Astrocyte (in vitro differentiated cells and primary cell): ENCODE measurements at regions not wholly inside any gene's neighbourhood (a gene's known extent, or its start where the extent isn't known, plus 50 kb on each side); places are given as distances from the start of the nearest gene placed in this dataset.
A peak's percentile ranks its signal among the peaks of the same experiment; 100 is the strongest.
"Not testable (repeated sequence)": the region's sequence is repeated elsewhere in the genome, so short reads cannot be mapped to it uniquely, and the experiment has no call there.

Experiments
- DNase-seq: peaks from one replicate; pipeline ENCODE4 v3.0.0-alpha.2; 2010; ENCODE audit warnings: low read depth
- FAIRE-seq: peaks from 2 replicates; lab custom pipeline; 2011; peaks lifted over from hg19 to GRCh38; lab: Jason Lieb, UNC
- H2AFZ ChIP-seq: 2 replicates; pipeline ENCODE4 v1.6.0; 2012; ENCODE audit warnings: low read depth, low read length, inconsistent platforms
- H3K27ac ChIP-seq: 2 replicates; pipeline ENCODE4 v1.5.1; 2011; ENCODE audit warnings: low read depth, low read length, inconsistent platforms
- H3K27me3 ChIP-seq: 2 replicates; pipeline ENCODE4 v1.6.0; 2011; ENCODE audit warnings: low read length, inconsistent platforms; ENCODE audit not compliant: insufficient read depth
- H3K36me3 ChIP-seq: 2 replicates; pipeline ENCODE4 v1.5.1; 2011; ENCODE audit warnings: low read length, inconsistent platforms; ENCODE audit not compliant: insufficient read depth
- H3K4me1 ChIP-seq: 2 replicates; pipeline ENCODE4 v1.5.1; 2011; ENCODE audit warnings: low read length, inconsistent platforms; ENCODE audit not compliant: insufficient read depth
- H3K4me2 ChIP-seq: 2 replicates; pipeline ENCODE4 v1.6.0; 2012; ENCODE audit warnings: low read length, inconsistent platforms
- H3K4me3 ChIP-seq: 2 replicates; pipeline ENCODE4 v1.5.1; 2011; ENCODE audit warnings: low read depth, mild to moderate bottlenecking, low read length, inconsistent platforms; ENCODE audit not compliant: insufficient read depth
- H3K79me2 ChIP-seq: 2 replicates; pipeline ENCODE4 v1.6.0; 2012; ENCODE audit warnings: mild to moderate bottlenecking, low read length, inconsistent platforms; ENCODE audit not compliant: insufficient read depth
- H3K9ac ChIP-seq: 2 replicates; pipeline ENCODE4 v1.6.0; 2012; ENCODE audit warnings: mild to moderate bottlenecking, low read length, inconsistent platforms
- H3K9me3 ChIP-seq: 2 replicates; pipeline ENCODE4 v1.5.1; 2012; ENCODE audit warnings: low read depth, mild to moderate bottlenecking, low read length, inconsistent platforms; ENCODE audit not compliant: insufficient read depth
- H4K20me1 ChIP-seq: 2 replicates; pipeline ENCODE4 v1.6.0; 2012; ENCODE audit warnings: low read length, inconsistent platforms; ENCODE audit not compliant: insufficient read depth
- H3K27ac Mint-ChIP-seq: one replicate; pipeline ENCODE4 v1.8.0; 2021; ENCODE audit warnings: mild to moderate bottlenecking, mixed read lengths; ENCODE audit not compliant: unreplicated experiment
- H3K27me3 Mint-ChIP-seq: one replicate; pipeline ENCODE4 v1.8.0; 2021; ENCODE audit warnings: low read depth, mixed read lengths; ENCODE audit not compliant: unreplicated experiment
- H3K36me3 Mint-ChIP-seq: one replicate; pipeline ENCODE4 v1.8.0; 2021; ENCODE audit warnings: low read depth, mixed read lengths; ENCODE audit not compliant: unreplicated experiment
- H3K4me1 Mint-ChIP-seq: one replicate; pipeline ENCODE4 v1.8.0; 2021; ENCODE audit warnings: low read depth, mixed read lengths; ENCODE audit not compliant: unreplicated experiment
- H3K4me3 Mint-ChIP-seq: one replicate; pipeline ENCODE4 v1.8.0; 2021; ENCODE audit warnings: mild to moderate bottlenecking, moderate library complexity, mixed read lengths; ENCODE audit not compliant: unreplicated experiment
- H3K9me3 Mint-ChIP-seq: one replicate; pipeline ENCODE4 v1.8.0; 2021; ENCODE audit warnings: mild to moderate bottlenecking, mixed read lengths; ENCODE audit not compliant: unreplicated experiment
- EZH2 ChIP-seq: IDR thresholded peaks from 2 replicates; pipeline ENCODE4 v1.6.1; 2012; ENCODE audit warnings: mild to moderate bottlenecking, low read length, inconsistent platforms; ENCODE audit not compliant: insufficient read depth
- TF ChIP-seq, protein P1 (sequence below): IDR thresholded peaks from 2 replicates; pipeline ENCODE4 v1.5.1; 2011; ENCODE audit warnings: low read depth, mild to moderate bottlenecking, inconsistent platforms, low read length, moderate library complexity; ENCODE audit not compliant: insufficient read depth

DNA sequence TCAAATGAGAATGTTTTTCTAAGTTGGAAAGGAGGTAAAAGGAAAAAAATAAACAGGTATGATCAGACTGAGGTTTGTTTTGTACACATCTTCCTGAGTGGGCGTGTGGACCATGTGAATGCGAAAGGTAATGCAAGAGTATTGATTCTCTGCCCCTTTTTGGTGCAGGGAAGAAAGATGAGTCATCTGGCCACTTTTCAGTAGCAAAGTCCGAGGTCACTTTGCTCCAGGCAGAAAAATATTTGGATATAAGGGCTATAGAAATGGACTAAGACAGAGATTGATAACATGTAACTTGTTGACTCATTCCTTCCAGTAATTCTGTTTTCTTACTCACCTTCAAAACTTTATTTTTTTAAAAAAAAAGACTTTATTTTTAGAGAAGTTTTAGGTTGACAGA lies 130.5 kb downstream of the DSEL start:
- Histone ChIP-seq H3K9ac (no peak overlapping the region), H3K27me3 (no peaks in the 10 kb centered on the region), H3K27ac (no peak overlapping the region), H3K4me3 (no peak overlapping the region), H3K9me3 (no peaks in the 10 kb centered on the region), H2AFZ (no peak overlapping the region), H3K4me2 (peak overlapping the region; percentile 27), H4K20me1 (no peaks in the 10 kb centered on the region), H3K79me2 (no peaks in the 10 kb centered on the region), H3K36me3 (no peaks in the 10 kb centered on the region), H3K4me1 (peaks cover 3% of the 10 kb centered on the region)
- TF ChIP-seq, protein P1, sequence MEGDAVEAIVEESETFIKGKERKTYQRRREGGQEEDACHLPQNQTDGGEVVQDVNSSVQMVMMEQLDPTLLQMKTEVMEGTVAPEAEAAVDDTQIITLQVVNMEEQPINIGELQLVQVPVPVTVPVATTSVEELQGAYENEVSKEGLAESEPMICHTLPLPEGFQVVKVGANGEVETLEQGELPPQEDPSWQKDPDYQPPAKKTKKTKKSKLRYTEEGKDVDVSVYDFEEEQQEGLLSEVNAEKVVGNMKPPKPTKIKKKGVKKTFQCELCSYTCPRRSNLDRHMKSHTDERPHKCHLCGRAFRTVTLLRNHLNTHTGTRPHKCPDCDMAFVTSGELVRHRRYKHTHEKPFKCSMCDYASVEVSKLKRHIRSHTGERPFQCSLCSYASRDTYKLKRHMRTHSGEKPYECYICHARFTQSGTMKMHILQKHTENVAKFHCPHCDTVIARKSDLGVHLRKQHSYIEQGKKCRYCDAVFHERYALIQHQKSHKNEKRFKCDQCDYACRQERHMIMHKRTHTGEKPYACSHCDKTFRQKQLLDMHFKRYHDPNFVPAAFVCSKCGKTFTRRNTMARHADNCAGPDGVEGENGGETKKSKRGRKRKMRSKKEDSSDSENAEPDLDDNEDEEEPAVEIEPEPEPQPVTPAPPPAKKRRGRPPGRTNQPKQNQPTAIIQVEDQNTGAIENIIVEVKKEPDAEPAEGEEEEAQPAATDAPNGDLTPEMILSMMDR, result no peak
- TF ChIP-seq EZH2, result no peak
- no peaks in the 10 kb centered on the region for H3K27me3 Mint-ChIP-seq
- H3K36me3 Mint-ChIP-seq, result no peaks in the 10 kb centered on the region
- FAIRE-seq (no peak), DNase-seq (peak; percentile 75)
- H3K4me1 Mint-ChIP-seq, result peaks cover 9% of the 10 kb centered on the region
- no peak overlapping the region for H3K4me3 Mint-ChIP-seq
- no peak overlapping the region for H3K27ac Mint-ChIP-seq
- H3K9me3 Mint-ChIP-seq, result no peaks in the 10 kb centered on the region

DNA sequence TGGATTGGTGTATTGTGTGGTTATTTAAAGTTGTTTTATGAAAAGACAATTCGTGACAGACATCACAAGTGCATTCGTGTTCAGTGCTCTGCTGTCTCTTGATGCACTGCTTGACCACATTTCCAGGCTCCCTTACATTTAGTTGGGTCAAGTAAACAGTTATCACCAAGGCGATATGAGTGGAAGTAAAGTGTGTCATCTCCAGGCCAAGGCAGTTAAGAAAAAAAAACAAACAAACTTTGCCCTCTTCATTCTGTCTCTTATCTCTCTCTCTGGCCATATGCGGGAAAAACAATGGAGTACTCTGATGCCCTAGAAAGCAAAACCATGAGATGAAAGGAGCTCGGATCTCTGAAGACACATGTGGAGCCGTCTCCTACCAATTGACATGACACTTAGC lies 131.1 kb downstream of the DSEL start:
- peak; percentile 67 for DNase-seq

DNA sequence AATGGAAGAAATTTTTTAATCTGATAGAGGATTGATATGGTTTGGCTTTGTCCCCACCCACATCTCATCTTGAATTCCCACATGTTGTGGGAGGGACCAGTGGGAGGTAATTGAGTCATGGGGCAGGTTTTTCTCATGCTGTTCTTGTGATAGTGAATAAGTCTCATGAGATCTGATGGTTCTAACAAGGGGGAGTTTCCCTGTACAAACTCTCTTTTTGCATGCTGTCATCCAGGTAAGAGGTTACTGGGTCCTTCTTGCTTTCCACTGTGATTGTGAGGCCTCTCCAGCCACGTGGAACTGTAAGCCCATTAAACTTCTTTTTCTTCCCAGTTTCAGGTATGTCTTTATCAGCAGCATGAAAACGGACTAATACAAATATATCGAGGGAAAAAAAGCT lies 132.5 kb downstream of the DSEL start:
- H2AFZ ChIP-seq, H3K27ac ChIP-seq, H3K4me3 ChIP-seq, H3K36me3 ChIP-seq, H3K27me3 ChIP-seq, H3K9ac ChIP-seq, H3K9me3 ChIP-seq, H3K27me3 Mint-ChIP-seq, H3K27ac Mint-ChIP-seq, FAIRE-seq, H3K4me1 ChIP-seq, DNase-seq, H4K20me1 ChIP-seq, H3K36me3 Mint-ChIP-seq, H3K79me2 ChIP-seq, H3K4me1 Mint-ChIP-seq, H3K4me3 Mint-ChIP-seq, H3K4me2 ChIP-seq, H3K9me3 Mint-ChIP-seq: not testable (repeated sequence)

More for the DNA sequence above, 131.1 kb downstream of the DSEL start:
- no peaks in the 10 kb centered on the region for H4K20me1 ChIP-seq
- H3K36me3 Mint-ChIP-seq, result no peaks in the 10 kb centered on the region
- peak overlapping the region; percentile 9 for H3K4me2 ChIP-seq
- peaks cover 3% of the 10 kb centered on the region for H3K4me1 ChIP-seq
- no peaks in the 10 kb centered on the region for H3K27me3 ChIP-seq
- FAIRE-seq, result peak; percentile 58
- H3K27me3 Mint-ChIP-seq, result no peaks in the 10 kb centered on the region
- H3K79me2 ChIP-seq, result no peaks in the 10 kb centered on the region
- H3K4me3 ChIP-seq, result no peak overlapping the region
- TF ChIP-seq, protein P1, result no peak
- TF ChIP-seq EZH2, result no peak
- H3K27ac ChIP-seq, result peak overlapping the region; percentile 8
- no peaks in the 10 kb centered on the region for H3K36me3 ChIP-seq
- H3K9ac ChIP-seq, result no peak overlapping the region
- no peak overlapping the region for H3K27ac Mint-ChIP-seq
- no peaks in the 10 kb centered on the region for H3K9me3 Mint-ChIP-seq
- no peak overlapping the region for H3K4me3 Mint-ChIP-seq
- H2AFZ ChIP-seq, result peak overlapping the region; percentile 4
- no peaks in the 10 kb centered on the region for H3K9me3 ChIP-seq
- peaks cover 9% of the 10 kb centered on the region for H3K4me1 Mint-ChIP-seq
